ENCODE measurements at regions not wholly inside any gene's neighbourhood (a gene's known extent, or its start where the extent isn't known, plus 50 kb on each side); places are given as distances from the start of the nearest gene placed in this dataset.

- TF ChIP-seq CTCF (IDR thresholded peaks at IDR 0.05), result no peak
- no peak for TF ChIP-seq POLR2A (IDR thresholded peaks at IDR 0.05)
These were observed 177.9 kb upstream of the VRK2 start for GRCh38 chr2:57868619-57869139.

Measured in esophagus squamous epithelium (tissue), 4 donors.